Adrenal gland (tissue), 9 donors: ENCODE measurements at regions not wholly inside any gene's neighbourhood (a gene's known extent, or its start where the extent isn't known, plus 50 kb on each side); places are given as distances from the start of the nearest gene placed in this dataset.
A peak's percentile ranks its signal among the peaks of the same experiment; 100 is the strongest.

Source experiments
- DNase-seq, 7 donors: peaks; one replicate each; pipeline ENCODE4 v3.0.0-alpha.2; 2019 to 2020
- H3K27ac ChIP-seq, 5 donors: fragments of 200-600 bp; sonication (generic) in 4 of 5; 1 replicate in 3 of 5; 2 replicates in 2 of 5; pipeline versions ENCODE4 v1.5.1 to v1.8.0; 2016 to 2020; ENCODE audit warnings: mild to moderate bottlenecking in 1 of 5
- H3K27me3 ChIP-seq: fragments of 200-600 bp; 2 replicates; pipeline ENCODE4 v1.8.0; 2021
- H3K36me3 ChIP-seq, 2 donors: fragments of 200-600 bp; replicated peaks in 1 of 2; 1 replicate in 1 of 2; 2 replicates in 1 of 2; pipeline versions ENCODE4 v1.5.1 to v1.8.0; 2018 to 2022
- H3K4me1 ChIP-seq, 2 donors: fragments of 200-600 bp; replicated peaks in 1 of 2; 1 replicate in 1 of 2; 2 replicates in 1 of 2; pipeline versions ENCODE4 v1.5.1 to v1.8.0; 2018 to 2021
- H3K4me3 ChIP-seq, 4 donors: fragments of 200-600 bp; sonication (generic) in 3 of 4; one replicate each; pipeline ENCODE4 v1.5.1; 2016 to 2018
- H3K9me3 ChIP-seq, 3 donors: fragments of 200-600 bp; sonication (generic) in 1 of 3; replicated peaks in 1 of 3; 1 replicate in 2 of 3; 2 replicates in 1 of 3; pipeline versions ENCODE4 v1.5.1 to v1.8.0; 2016 to 2021
- POLR2A ChIP-seq, 2 donors: fragments of 450-650 bp; IDR thresholded peaks; one replicate each; pipeline ENCODE4 v1.6.1; 2017; ENCODE audit warnings: antibody characterized with exemption in 2 of 2, mild to moderate bottlenecking in 2 of 2, moderate library complexity in 1 of 2
- WGBS, 4 donors: extraction: QIAGEN DNeasy Blood & Tissue Kit in 2 of 4; methylation state at CpG; one replicate each; pipeline versions ENCODE4 v1.1.5 to v1.1.7; 2013 to 2017; 5-methylcytosine and 5-hydroxymethylcytosine counted together
- intact Hi-C, 2 donors: fragments of 100-400 bp; cut with DNase I; formaldehyde crosslinking; loops; one replicate each; pipeline versions ENCODE4 v1.14.1 to v1.15.0; 2022 to 2023
- TF ChIP-seq, protein P1 (sequence below), 6 experiments: fragments of 450-650 bp in 4 of 6; fragments of 200-600 bp in 2 of 6; sonication (generic) in 1 of 6; IDR thresholded peaks; 1 replicate in 5 of 6; 2 replicates in 1 of 6; pipeline versions ENCODE4 v1.5.1 to v1.8.0; 2016 to 2021; ENCODE audit warnings: antibody characterized with exemption in 6 of 6, mild to moderate bottlenecking in 2 of 6, moderate library complexity in 1 of 6
- donor health status: healthy with polysubstance abuse.
- donor health status: Bipolar disorder and iron deficiency.
- donor health status: DM: yes; HTN: yes; CAD: no.
- donor health status: DM: no; HTN: no; CAD: no.
- donor health status: DM: no; HTN: no; CAD: no.

DNA sequence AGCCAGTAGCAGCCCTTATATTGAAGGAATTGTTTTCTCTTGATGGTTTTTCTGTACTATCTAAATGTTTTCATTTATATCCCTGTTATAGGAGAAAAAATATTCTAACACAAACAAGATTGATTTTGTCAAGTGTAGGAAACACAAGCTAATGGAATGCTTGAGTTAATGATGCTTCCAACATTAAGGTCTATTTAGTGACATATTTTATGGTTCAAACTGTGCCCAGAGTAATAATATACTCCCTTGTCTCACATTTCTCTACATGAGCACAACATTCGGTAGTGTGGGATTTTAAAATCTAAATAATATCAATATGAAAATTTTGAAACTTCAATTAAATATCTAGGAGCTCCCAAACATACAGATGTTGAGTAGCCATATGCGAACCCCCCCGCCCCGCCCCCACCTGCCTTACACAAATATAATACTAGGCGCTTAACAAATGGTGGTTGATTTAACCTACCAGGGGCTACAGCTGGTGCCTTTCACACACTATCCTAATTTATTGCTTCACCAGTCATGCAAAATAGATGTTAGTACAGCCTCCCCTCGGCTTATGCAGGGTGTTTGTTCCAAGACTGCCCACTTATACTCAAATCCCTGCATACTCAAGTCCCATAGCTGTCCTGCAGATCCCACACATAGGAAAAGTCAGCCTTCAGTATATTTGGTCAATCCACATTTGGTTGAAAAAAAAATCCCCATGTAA, 124.1 kb upstream of the ACO1 start:
- TF ChIP-seq, protein P1, sequence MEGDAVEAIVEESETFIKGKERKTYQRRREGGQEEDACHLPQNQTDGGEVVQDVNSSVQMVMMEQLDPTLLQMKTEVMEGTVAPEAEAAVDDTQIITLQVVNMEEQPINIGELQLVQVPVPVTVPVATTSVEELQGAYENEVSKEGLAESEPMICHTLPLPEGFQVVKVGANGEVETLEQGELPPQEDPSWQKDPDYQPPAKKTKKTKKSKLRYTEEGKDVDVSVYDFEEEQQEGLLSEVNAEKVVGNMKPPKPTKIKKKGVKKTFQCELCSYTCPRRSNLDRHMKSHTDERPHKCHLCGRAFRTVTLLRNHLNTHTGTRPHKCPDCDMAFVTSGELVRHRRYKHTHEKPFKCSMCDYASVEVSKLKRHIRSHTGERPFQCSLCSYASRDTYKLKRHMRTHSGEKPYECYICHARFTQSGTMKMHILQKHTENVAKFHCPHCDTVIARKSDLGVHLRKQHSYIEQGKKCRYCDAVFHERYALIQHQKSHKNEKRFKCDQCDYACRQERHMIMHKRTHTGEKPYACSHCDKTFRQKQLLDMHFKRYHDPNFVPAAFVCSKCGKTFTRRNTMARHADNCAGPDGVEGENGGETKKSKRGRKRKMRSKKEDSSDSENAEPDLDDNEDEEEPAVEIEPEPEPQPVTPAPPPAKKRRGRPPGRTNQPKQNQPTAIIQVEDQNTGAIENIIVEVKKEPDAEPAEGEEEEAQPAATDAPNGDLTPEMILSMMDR (IDR thresholded peaks at IDR 0.05) = no peak
- DNase-seq = no peak
- no peaks in the 10 kb centered on the region for H3K4me1 ChIP-seq
- intact Hi-C loops = no loop called here
- no peak overlapping the region for H3K4me3 ChIP-seq
- H3K27me3 ChIP-seq = no peaks in the 10 kb centered on the region
- H3K27ac ChIP-seq = no peak overlapping the region
- WGBS, 4 donors = 53 to 66% (median 60%) methylated on average over 6 of the region's 6 CpGs
- H3K9me3 ChIP-seq = no peaks in the 10 kb centered on the region
- H3K36me3 ChIP-seq = no peaks in the 10 kb centered on the region

DNA sequence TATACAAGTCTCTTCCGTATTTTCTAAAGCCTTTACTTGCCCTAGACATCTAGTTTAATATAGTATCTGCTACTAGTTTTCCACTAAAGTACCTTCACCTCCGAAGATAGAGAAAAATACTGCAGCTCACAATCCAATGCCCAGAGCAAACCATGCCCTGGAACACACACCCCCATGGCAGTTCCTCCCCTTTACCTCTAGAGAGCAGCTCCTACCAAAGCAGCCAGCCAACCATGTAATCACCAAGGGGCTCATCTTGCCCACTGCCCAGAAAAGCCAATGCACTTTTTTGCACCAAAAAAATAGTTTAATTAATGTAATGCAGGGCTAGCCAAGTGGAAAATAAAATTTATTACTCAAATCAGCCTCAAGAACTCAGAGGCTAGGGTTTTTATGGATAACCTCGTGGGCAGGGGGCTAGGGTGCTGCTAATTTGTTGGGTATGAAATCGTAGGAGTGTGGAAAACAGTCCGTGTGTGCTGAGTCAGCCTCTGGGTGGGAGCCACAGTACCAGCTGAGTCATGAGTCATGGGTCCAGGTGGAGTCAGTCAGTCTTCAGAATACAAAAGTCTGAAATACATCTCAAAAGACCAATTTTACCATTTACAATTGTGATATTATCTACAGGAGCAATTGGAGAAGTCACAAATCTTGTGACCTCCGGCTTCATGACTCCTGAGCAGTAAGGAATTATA, 120.1 kb upstream of the ACO1 start:
- Histone ChIP-seq H3K4me3 (no peak overlapping the region), H3K27ac (no peak overlapping the region), H3K4me1 (no peaks in the 10 kb centered on the region), H3K36me3 (no peaks in the 10 kb centered on the region), H3K27me3 (no peaks in the 10 kb centered on the region), H3K9me3 (no peaks in the 10 kb centered on the region)
- intact Hi-C loops = no loop called here
- peak in 3 of 7 donors; percentile 13 to 22 (median 16) for DNase-seq
- 47 to 50% (median 48%) methylated on average over 6 of the region's 6 CpGs for WGBS, 4 donors
- TF ChIP-seq POLR2A (IDR thresholded peaks at IDR 0.05) = no peak
- TF ChIP-seq, protein P1 (IDR thresholded peaks at IDR 0.05) = no peak

DNA sequence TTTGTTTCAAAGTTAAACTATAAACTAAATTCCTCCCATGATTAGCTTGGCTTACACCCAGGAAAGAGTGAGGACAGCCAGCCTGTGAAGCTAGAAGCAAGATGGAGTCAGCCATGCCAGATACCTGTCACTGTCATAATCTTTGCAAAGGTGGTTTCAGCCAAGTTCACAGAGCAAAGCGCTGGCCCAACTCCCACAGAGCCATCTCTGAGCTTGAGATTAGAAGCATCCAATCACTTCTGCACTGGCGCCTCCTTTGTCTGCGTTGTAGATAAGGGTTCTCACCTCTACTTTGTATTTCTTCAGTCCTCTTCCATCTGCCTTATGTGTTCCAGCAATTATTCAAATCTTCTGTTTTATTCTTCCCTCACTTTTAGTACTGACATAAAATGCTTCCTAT, 119.4 kb upstream of the ACO1 start:
- Histone ChIP-seq H3K27ac (no peak overlapping the region), H3K9me3 (no peaks in the 10 kb centered on the region), H3K4me1 (no peaks in the 10 kb centered on the region), H3K36me3 (no peaks in the 10 kb centered on the region), H3K4me3 (no peak overlapping the region), H3K27me3 (no peaks in the 10 kb centered on the region)
- intact Hi-C loops = no loop called here
- no peak for DNase-seq
- TF ChIP-seq, protein P1 (IDR thresholded peaks at IDR 0.05) = no peak
- no peak for TF ChIP-seq POLR2A (IDR thresholded peaks at IDR 0.05)
- 67 to 81% (median 75%) methylated on average over 3 of the region's 3 CpGs for WGBS, 4 donors

DNA sequence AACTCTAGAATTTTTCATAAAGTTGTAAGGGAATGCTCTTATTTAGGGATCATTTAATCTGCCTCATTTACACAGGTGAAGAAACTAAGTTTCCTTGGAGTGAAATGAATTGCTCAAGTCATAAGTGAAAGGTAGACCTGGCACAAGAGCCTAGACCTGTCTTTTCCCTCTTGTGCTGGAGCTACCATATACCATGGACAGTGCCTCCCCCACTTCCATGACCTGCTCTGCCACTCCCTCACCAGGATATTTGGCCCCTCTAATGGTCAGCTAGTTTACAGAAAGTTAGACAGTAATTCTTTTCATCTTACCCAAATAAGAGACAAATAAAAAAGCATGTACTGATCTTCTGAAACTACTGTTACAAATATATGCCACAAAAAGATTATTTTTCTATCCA, 105.5 kb upstream of the ACO1 start:
- no peak for TF ChIP-seq POLR2A (IDR thresholded peaks at IDR 0.05)
- TF ChIP-seq, protein P1 (IDR thresholded peaks at IDR 0.05) = no peak
- DNase-seq = no peak
- Histone ChIP-seq H3K27me3 (no peaks in the 10 kb centered on the region), H3K36me3 (no peaks in the 10 kb centered on the region), H3K9me3 (no peaks in the 10 kb centered on the region), H3K27ac (no peak overlapping the region), H3K4me3 (no peak overlapping the region), H3K4me1 (no peaks in the 10 kb centered on the region)
- intact Hi-C loops = no loop called here
